Osteoblast (primary cell): ENCODE measurements at regions not wholly inside any gene's neighbourhood (a gene's known extent, or its start where the extent isn't known, plus 50 kb on each side); places are given as distances from the start of the nearest gene placed in this dataset.

Experiments used
- DNase-seq: peaks from one replicate; pipeline ENCODE4 v3.0.0; 2011; ENCODE audit warnings: low spot score, mixed read lengths; ENCODE audit not compliant: insufficient read length; ENCODE audit errors: missing footprints
- H2AFZ ChIP-seq: 2 replicates; pipeline ENCODE4 v1.6.0; 2011; ENCODE audit warnings: mild to moderate bottlenecking, low read length
- H3K27ac ChIP-seq: 2 replicates; pipeline ENCODE4 v1.5.1; 2011; ENCODE audit warnings: mild to moderate bottlenecking, low read depth, low read length, moderate library complexity
- H3K27me3 ChIP-seq: 2 replicates; pipeline ENCODE4 v1.6.0; 2012; ENCODE audit warnings: mild to moderate bottlenecking, control low read depth, inconsistent platforms, low read length, moderate library complexity; ENCODE audit not compliant: insufficient read depth
- H3K36me3 ChIP-seq: 2 replicates; pipeline ENCODE4 v1.5.1; 2011; ENCODE audit warnings: mild to moderate bottlenecking, low read length, control low read depth, moderate library complexity; ENCODE audit not compliant: insufficient read depth
- H3K4me1 ChIP-seq: 2 replicates; pipeline ENCODE4 v1.5.1; 2011; ENCODE audit warnings: mild to moderate bottlenecking, low read length, control low read depth, moderate library complexity; ENCODE audit not compliant: insufficient read depth
- H3K4me2 ChIP-seq: 2 replicates; pipeline ENCODE4 v1.6.0; 2011; ENCODE audit warnings: mild to moderate bottlenecking, low read length; ENCODE audit not compliant: insufficient read depth
- H3K4me3 ChIP-seq: fragments of 200-600 bp; sonication (generic); 3 replicates; pipeline ENCODE4 v1.5.1; 2012; ENCODE audit warnings: mild to moderate bottlenecking, low read length, inconsistent platforms; ENCODE audit not compliant: insufficient read depth
- H3K79me2 ChIP-seq: 2 replicates; pipeline ENCODE4 v1.6.0; 2012; ENCODE audit warnings: mild to moderate bottlenecking, low read length, control low read depth, inconsistent platforms; ENCODE audit not compliant: insufficient read depth
- H3K9me3 ChIP-seq: 2 replicates; pipeline ENCODE4 v1.5.1; 2011; ENCODE audit warnings: low read depth, low read length, control low read depth
- H4K20me1 ChIP-seq: 2 replicates; pipeline ENCODE4 v1.6.0; 2012; ENCODE audit warnings: mild to moderate bottlenecking, low read length, control low read depth; ENCODE audit not compliant: insufficient read depth
- TF ChIP-seq, protein P1 (sequence below): IDR thresholded peaks from 2 replicates; pipeline ENCODE4 v1.5.1; 2011; ENCODE audit warnings: mild to moderate bottlenecking, low read depth, low read length, moderate library complexity; ENCODE audit errors: extremely low read depth

DNA sequence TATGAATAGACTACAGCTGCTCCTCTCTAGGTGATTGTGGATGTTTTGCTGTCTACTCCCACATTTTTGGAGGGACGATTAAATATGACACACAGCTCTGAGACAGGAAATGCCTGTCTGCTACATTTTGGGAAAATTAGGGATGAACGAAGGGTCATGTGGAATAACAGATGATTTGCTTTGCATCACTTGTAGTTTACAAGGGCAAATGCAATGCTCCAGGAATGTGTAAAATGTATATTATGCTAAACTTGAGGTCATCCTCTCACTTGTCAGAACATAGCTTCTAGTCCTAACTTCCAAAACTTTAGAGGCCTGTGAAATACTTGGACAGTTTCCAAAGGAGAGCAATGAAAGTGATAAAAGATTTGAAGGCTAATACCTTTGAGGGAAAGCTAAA lies 284.2 kb upstream of the DACH1 start:
- Histone ChIP-seq H3K9me3 (no peaks in the 10 kb centered on the region), H2AFZ (no peak overlapping the region), H3K27me3 (no peaks in the 10 kb centered on the region), H3K4me3 (no peak overlapping the region), H3K27ac (no peak overlapping the region), H4K20me1 (no peaks in the 10 kb centered on the region), H3K79me2 (no peaks in the 10 kb centered on the region), H3K36me3 (no peaks in the 10 kb centered on the region), H3K4me1 (no peaks in the 10 kb centered on the region), H3K4me2 (no peak overlapping the region)
- TF ChIP-seq, protein P1, sequence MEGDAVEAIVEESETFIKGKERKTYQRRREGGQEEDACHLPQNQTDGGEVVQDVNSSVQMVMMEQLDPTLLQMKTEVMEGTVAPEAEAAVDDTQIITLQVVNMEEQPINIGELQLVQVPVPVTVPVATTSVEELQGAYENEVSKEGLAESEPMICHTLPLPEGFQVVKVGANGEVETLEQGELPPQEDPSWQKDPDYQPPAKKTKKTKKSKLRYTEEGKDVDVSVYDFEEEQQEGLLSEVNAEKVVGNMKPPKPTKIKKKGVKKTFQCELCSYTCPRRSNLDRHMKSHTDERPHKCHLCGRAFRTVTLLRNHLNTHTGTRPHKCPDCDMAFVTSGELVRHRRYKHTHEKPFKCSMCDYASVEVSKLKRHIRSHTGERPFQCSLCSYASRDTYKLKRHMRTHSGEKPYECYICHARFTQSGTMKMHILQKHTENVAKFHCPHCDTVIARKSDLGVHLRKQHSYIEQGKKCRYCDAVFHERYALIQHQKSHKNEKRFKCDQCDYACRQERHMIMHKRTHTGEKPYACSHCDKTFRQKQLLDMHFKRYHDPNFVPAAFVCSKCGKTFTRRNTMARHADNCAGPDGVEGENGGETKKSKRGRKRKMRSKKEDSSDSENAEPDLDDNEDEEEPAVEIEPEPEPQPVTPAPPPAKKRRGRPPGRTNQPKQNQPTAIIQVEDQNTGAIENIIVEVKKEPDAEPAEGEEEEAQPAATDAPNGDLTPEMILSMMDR, result no peak
- no peak for DNase-seq

DNA sequence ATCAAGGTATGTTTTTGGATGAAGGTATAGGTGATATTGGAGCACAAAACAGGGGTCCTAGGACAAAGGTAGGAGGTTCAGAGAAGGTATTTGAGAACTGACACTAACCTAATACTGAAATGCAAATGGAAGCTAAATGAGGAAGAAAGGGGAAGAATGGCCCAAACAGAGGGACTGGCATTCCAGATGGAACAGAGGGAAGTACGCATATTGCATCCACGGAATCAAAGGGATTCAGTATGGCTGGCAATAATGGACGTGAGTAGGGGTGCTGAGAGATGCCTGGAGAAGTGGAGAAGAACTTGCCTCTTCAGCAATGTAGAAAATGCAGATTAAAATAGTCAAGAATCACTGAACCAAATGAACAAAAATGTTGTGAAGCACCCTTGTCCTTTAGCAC lies 283.5 kb upstream of the DACH1 start:
- Histone ChIP-seq H3K4me2 (no peak overlapping the region), H3K27ac (no peak overlapping the region), H3K27me3 (no peaks in the 10 kb centered on the region), H3K36me3 (no peaks in the 10 kb centered on the region), H2AFZ (no peak overlapping the region), H3K4me3 (no peak overlapping the region), H3K9me3 (no peaks in the 10 kb centered on the region), H4K20me1 (no peaks in the 10 kb centered on the region), H3K79me2 (no peaks in the 10 kb centered on the region), H3K4me1 (no peaks in the 10 kb centered on the region)
- TF ChIP-seq, protein P1, result no peak
- DNase-seq, result no peak

DNA sequence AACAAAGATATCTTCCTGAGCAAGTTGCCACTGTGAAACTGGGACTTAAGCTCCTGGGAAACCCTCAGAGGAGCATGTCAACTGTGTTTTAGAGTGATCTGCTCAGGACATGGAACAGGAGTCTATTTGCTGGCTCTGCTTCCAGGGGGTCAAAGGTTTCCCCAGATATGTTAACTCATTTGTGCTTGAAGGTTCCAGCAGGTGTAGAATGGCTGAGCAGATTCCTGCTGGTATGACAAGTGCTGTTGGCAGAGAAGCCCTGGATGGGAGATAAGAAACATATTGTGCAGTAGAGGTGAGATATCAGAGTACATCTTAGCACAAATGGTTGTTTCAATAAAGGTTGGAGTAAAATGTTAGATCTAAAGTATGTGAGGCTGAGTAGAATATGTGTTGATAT lies 282.7 kb upstream of the DACH1 start:
- no peak overlapping the region for H2AFZ ChIP-seq
- H3K4me1 ChIP-seq, result no peaks in the 10 kb centered on the region
- H3K27ac ChIP-seq, result no peak overlapping the region
- H3K9me3 ChIP-seq, result no peaks in the 10 kb centered on the region
- no peak for DNase-seq
- no peaks in the 10 kb centered on the region for H3K79me2 ChIP-seq
- H3K27me3 ChIP-seq, result no peaks in the 10 kb centered on the region
- H3K4me3 ChIP-seq, result no peak overlapping the region
- TF ChIP-seq, protein P1, result no peak
- H3K4me2 ChIP-seq, result no peak overlapping the region
- H3K36me3 ChIP-seq, result no peaks in the 10 kb centered on the region
- no peaks in the 10 kb centered on the region for H4K20me1 ChIP-seq

DNA sequence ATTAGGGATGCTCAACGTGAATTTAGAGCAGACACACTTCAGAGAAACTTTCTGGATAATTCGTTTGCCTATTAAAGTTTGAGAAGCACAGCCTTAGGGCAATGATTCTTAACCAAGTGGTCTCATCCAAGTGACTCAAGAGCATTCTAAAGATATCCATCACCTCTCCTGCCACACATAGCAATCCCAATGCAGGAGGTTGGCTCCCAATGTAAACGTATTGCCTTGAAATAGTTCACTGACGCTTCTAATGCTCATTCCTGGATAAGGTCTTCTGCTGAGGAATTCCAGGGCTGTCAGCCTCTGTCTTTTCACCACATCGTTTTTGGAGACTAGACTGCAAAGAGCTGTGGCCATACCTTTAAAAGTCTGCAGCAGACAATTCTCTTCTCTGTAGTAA lies 279.8 kb upstream of the DACH1 start:
- no peak for DNase-seq
- no peak overlapping the region for H3K4me3 ChIP-seq
- no peak overlapping the region for H2AFZ ChIP-seq
- H4K20me1 ChIP-seq, result no peaks in the 10 kb centered on the region
- no peaks in the 10 kb centered on the region for H3K27me3 ChIP-seq
- TF ChIP-seq, protein P1, result no peak
- H3K36me3 ChIP-seq, result no peaks in the 10 kb centered on the region
- no peak overlapping the region for H3K27ac ChIP-seq
- H3K4me2 ChIP-seq, result no peak overlapping the region
- no peaks in the 10 kb centered on the region for H3K9me3 ChIP-seq
- no peaks in the 10 kb centered on the region for H3K4me1 ChIP-seq
- no peaks in the 10 kb centered on the region for H3K79me2 ChIP-seq
